H54 (cell line): ENCODE measurements at regions not wholly inside any gene's neighbourhood (a gene's known extent, or its start where the extent isn't known, plus 50 kb on each side); places are given as distances from the start of the nearest gene placed in this dataset.

Experiments
- DNase-seq: peaks from one replicate; pipeline ENCODE4 v3.0.0; 2011; ENCODE audit warnings: low spot score, mixed read lengths; ENCODE audit not compliant: insufficient read length
- FAIRE-seq: peaks from 3 replicates; lab custom pipeline; 2011; peaks lifted over from hg19 to GRCh38; lab: Jason Lieb, UNC
- POLR2A ChIP-seq: IDR thresholded peaks from 2 replicates; pipeline ENCODE4 v1.6.1; 2011; ENCODE audit warnings: low read depth, mild to moderate bottlenecking, low read length

DNA sequence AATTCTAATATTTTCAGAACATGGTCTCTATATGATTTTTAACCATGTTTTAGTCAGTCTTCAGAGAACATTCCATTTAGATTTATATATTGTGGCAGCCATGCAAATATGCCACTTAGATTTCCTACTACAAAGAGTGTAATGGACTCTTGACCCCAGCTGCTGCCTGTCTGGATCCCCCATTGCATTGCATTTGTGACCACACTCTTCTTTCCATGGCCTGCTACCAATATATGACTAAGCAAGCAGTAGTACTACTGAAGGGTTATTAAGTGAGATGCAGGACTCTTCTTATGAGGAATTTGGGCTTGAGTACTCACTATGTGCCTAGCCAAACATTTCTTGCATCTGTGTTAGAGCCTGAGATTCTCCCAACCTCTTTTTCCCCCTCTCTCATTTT, 306.8 kb downstream of the PDHA2 start:
- no peak for FAIRE-seq
- no peak for TF ChIP-seq POLR2A
- DNase-seq = no peak

DNA sequence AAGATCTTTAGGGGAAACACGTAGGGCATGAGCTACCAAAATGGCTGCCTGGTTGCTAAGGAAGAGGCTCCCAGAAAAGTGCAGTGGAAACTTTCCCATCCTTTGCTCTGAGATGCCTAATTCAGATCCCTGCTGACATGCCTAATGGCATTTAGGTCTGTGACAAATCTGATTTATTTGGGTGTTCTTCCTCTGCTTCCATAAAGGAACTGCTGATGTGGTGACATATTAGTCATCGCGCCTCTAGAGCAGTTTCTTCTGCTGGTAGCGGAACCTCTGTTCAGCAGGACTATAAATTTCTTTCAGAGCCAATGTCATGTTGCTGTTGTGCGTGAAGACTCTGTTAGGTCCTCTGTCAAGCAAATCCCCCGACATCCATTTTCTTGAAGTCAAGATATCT, 310.0 kb downstream of the PDHA2 start:
- peak; percentile 76 for FAIRE-seq
- no peak for DNase-seq
- TF ChIP-seq POLR2A = no peak

DNA sequence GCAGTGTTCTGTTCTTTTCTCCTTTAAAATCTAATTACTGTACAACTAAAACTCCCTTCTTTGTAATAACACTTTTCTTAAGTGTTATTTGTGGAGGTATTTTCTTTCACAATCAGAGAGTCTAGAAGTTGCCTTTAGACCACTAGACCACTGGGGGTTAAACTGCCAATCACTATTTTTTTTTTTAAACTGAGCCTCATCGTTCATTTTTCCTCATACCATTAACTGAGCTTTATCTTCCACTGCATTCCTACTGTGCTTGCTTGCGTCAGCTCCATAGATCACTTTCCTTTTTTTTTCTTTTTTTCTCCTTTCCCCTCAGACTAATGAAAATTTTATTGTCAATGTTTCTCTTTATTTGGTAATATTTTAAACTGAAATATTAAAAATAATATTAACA, 310.6 kb downstream of the PDHA2 start:
- FAIRE-seq (no peak), DNase-seq (no peak)
- no peak for TF ChIP-seq POLR2A

DNA sequence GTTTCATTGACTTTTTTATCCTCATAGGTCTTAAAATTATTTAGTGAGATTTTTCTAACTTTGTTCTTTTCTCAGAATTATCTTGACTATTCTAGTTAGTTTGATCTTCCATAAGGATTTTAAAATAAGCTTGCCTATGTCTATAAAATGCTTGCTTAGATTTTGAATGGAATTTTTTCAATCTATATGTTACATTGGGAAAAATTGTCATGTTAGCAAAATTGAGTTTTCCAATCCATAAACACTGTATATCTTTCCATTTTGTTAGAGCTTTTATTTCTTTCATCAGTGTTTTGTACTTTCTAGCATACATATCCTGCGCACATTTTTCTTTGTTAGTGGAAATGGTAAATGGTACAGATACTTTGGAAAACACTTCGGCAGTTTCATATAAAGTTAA, 312.9 kb downstream of the PDHA2 start:
- FAIRE-seq (no peak), DNase-seq (no peak)
- TF ChIP-seq POLR2A = no peak

DNA sequence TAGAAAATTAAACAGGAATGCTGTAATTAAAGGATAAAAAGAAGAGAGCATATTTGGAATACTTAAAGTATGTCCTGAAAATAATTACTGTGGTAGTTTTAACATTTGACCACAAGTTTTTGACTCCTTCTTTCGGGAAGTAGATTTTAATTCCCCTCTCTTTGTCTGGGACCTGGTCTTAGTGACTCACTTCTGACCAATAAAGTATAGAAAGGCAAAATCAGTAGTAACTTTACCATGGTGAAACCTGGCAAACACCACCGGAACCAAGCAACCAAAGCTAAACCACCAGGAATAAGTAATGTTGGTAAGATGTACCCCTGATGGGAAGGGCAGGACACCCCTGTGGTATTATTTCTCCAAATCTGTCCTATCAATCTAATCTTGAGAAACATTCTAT, 314.8 kb downstream of the PDHA2 start:
- DNase-seq = no peak
- FAIRE-seq = no peak
- TF ChIP-seq POLR2A = no peak

DNA sequence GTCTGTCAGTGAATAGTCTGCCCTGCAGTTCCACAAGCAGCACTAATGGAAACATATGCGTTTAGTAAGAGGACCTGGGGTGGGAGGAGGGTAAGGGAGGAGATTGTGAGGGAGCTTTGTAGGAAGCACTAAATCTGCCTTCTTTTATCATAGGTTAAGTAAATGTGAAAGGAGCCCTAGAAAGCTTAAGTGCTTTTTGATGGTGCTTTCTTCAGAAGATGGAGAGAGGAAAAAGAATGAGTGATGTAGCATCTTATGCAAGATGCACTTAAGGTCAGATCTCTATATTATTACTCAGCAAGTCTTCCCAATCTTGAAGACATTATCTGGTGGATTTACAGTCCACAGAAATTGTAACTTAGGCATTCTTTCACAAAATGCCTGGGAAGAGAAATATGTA, 322.7 kb downstream of the PDHA2 start:
- no peak for FAIRE-seq
- TF ChIP-seq POLR2A = no peak

DNA sequence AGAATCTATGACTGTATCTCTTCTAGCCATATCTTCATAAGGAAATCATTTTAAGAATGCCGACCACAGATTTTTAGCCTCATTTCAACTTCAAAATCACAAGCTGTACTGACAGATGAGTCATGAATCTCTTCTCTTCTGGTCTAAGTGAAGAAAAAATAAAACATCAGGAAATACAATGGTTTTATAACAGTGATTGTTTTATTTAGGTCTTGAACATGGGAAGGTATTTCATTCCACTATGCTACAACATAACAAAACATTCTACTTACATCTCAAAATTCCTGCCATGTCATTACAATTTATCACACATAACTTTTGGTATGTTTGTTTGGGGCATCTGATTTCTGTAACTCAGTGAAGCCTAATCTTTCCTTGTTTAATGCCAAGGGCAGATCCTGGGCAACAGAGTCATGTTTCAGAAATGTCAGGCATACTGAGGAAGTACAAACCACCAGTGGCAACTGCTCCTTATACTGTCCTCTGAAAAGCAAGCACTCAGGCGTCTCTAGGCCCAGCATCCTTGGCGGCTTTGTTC, 325.0 kb downstream of the PDHA2 start:
- peak; percentile 83 for FAIRE-seq
- TF ChIP-seq POLR2A = no peak
- no peak for DNase-seq

More for the DNA sequence above, 322.7 kb downstream of the PDHA2 start:
- no peak for DNase-seq

DNA sequence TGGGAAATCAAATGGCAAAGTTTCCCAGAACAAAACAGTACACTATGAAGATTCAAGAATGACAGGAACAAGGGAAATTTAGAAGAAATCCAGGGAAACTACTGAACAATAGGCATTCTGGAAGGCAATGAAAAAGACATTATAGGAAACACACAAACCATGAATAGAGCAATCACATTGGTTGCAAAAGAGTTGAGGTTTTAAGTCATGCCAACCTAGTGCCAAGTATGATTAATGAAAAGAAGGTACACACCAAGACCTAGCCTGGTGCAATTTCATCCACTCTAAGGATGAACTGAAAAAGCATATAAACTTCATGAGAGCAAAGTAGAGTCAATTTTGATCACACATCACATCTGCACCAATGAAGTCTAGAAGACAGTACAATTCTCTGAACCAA, 326.9 kb downstream of the PDHA2 start:
- DNase-seq = no peak
- no peak for TF ChIP-seq POLR2A
- no peak for FAIRE-seq

DNA sequence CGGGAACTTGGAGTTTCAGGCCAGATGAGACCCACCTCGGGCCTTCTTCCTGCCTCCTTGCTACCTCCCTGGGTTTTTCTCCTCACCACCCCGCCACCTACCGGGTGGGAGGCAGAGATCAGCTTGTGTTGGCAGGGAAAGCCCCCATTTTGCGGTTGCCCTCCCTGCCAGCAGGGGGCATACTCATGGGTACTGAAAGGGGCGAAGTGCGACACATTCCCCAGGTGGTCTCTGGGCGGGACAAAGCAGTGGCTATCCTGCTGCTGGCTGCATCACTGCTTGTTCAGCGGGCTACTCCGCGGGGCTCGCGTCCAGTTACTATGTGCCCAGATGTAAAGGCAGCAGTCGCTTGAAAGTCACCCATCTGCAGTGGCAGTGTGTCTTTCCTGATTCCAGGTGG, 330.3 kb downstream of the PDHA2 start:
- FAIRE-seq (no peak), DNase-seq (no peak)
- no peak for TF ChIP-seq POLR2A

DNA sequence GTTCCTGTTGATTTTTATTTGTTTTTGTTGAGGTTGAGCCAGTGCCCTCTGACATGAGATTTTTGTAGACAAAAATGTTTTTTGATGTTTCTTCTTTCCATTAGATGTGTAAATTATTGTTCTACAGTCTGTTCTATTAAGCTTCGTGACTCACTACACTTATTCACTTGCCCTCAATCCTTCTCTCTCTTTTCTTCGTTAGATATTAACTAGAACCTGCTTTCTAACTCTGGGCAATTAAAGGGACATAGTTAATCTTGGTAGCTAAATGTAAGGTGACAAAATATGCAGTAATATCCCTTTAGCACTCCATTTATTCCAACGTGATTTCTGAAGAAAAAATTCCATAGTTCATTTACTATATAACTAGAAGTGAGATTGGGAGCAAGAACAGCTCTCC, 333.9 kb downstream of the PDHA2 start:
- TF ChIP-seq POLR2A = no peak
- no peak for FAIRE-seq
- no peak for DNase-seq

DNA sequence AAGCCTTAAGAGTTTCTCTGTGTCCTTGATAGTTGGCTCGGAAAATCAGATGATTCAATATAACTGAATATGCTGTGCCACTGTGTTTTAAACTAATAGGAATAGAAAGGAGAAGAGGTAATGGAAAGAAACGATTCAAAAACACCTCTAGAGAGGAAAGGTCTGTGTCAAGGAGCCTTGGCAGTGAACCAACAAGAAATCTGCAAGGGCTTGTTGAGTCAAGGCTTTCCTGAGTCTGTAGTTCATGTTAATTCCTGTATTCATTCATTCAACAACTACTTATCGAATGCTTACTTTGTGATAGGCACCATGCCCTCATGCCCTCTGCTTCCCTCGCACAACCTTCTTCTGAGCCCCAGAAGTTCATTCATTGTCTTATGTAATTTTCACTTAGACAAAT, 336.0 kb downstream of the PDHA2 start:
- no peak for FAIRE-seq
- no peak for TF ChIP-seq POLR2A
- DNase-seq = no peak

DNA sequence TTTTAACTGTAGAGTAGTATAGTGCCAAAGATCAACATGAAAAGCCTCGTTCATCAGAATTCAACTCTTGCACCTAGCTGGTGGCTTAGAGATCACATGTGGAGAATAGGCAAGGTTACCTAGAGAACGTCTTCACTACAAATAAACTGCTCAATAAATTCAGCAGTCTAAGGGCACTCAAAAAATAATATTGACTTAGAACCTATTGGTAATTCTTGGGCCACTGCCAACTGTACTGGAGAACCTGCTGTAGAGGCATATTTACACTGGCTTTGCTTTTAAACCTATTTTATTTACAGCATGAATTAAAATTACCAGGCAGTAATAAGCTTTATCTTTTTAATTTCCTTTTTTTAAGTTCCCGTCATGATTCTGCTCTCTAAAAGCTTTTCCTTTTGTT, 343.7 kb downstream of the PDHA2 start:
- no peak for TF ChIP-seq POLR2A
- DNase-seq (no peak), FAIRE-seq (no peak)

DNA sequence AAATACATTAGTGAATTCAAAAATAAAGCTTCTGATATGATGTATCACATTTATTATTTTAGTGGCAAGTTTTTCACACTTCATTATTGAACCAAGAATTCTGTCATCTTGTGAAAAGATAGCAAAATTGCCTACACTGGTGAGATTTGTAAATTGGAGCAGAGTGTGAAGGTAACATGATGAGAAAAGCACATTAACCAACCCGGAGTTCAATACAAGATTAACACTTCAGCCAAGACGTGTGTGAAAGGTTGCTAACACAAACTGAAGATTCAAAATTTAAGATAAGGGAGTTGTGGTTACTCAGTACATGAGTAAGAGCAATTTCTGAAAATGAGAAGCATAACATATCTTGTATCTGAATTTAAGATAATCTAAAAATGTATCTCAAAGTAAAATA, 346.7 kb downstream of the PDHA2 start:
- FAIRE-seq (no peak), DNase-seq (no peak)
- TF ChIP-seq POLR2A = no peak

DNA sequence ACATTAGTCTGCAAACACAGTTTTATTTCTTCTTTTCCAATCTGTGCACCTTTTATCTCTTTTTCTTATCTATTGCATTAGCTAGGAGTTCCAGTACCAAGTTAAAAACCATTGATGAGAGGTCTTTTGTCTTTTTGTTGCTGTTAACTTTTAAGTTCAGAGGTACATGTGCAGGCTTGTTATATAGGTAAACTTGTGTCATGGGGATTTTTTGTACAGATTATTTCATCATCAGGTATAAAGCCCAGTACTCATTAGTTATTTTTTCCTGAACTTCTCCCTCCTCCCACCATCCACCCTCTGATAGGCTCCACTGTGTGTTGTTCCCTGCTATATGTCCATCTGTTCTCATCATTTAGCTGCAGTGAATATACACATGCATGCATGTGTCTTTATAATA, 349.9 kb downstream of the PDHA2 start:
- DNase-seq = no peak
- no peak for TF ChIP-seq POLR2A
- no peak for FAIRE-seq

DNA sequence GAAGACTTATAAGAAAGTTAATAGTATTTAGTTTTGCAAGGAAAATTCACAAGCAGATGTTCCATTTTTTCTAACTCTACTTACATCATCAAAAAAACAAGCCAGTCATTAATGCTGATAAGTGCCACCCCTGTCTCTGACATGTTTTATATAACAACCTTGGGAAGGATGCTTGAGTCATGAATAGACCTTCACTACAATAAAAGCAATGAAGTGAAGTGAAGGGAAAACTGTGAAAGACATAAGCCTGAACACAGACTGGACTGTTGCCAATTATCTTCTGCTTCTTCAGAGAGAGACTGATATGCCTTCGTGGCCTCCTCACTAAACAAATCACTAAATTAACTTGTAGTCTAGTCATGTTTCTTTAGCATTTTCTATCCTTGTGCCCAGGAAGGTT, 353.2 kb downstream of the PDHA2 start:
- TF ChIP-seq POLR2A = no peak
- DNase-seq (no peak), FAIRE-seq (no peak)

DNA sequence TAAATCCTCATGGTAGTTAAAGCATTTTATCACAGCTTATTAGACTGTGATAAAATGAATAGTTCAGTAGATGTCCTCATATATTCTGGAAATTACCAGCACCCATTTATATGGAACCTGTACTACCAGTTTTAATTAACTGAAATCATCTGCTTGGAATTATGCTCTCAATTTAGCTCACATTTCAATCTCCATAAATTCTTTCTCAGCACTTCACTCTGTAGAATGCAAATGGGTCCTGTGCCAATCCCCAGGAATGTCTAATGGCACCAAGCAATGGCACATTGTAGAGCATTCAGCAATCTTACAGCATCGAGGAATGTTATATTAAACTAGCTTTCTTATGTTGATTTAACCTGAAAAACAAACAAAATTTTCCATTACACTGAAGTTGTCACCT, 355.1 kb downstream of the PDHA2 start:
- DNase-seq (no peak), FAIRE-seq (no peak)
- TF ChIP-seq POLR2A = no peak
